ENCODE measurements at regions not wholly inside any gene's neighbourhood (a gene's known extent, or its start where the extent isn't known, plus 50 kb on each side); places are given as distances from the start of the nearest gene placed in this dataset.

DNA sequence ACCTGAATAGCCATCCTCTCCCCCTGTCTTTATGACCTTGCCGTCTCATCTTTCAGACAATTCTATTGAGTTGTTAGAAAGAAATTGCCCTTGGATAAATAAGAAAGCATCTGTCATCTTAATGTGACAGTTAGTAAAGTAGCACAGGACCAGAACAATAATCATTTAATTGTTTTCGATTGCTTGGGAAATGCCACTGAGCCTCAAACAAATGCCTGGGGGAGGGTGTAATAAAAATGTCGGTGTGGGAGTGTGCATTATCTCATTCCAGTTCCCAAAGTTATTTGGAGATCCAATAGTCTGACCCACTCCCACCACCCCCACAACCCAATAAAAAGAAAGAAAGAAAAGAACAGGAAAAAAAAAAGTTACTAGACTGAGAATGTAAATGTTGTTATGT is 509.3 kb upstream of the LRRC7 start:
- H4K20me1 ChIP-seq (ENCODE audit: insufficient read depth, low read length), result no peaks in the 10 kb centered on the region
- H3K4me1 ChIP-seq (ENCODE audit: insufficient read depth, low read length, severe bottlenecking), result no peaks in the 10 kb centered on the region
- H3K36me3 ChIP-seq (ENCODE audit: insufficient read depth, low read length), result no peaks in the 10 kb centered on the region
- no peak overlapping the region for H3K27ac ChIP-seq (ENCODE audit: low read depth, low read length, poor library complexity, severe bottlenecking)
- H2AFZ ChIP-seq (ENCODE audit: low read length), result no peak overlapping the region
- no peaks in the 10 kb centered on the region for H3K79me2 ChIP-seq (ENCODE audit: insufficient read depth, low read length)
- H3F3A ChIP-seq (ENCODE audit: insufficient read depth, low read length), result no peaks in the 10 kb centered on the region
- no peak overlapping the region for H3K4me3 ChIP-seq (ENCODE audit: low read depth, low read length, poor library complexity, severe bottlenecking)
- TF ChIP-seq EZH2 (IDR thresholded peaks at IDR 0.05; ENCODE audit: borderline replicate concordance, low read length) (no peak), CTCF (IDR thresholded peaks at IDR 0.05; ENCODE audit: low read length) (no peak)
- H3K4me2 ChIP-seq (ENCODE audit: low read length), result no peak overlapping the region
- no peak overlapping the region for H3K9ac ChIP-seq (ENCODE audit: low read length)
- H3K9me3 ChIP-seq (ENCODE audit: low read length), result no peaks in the 10 kb centered on the region
- H3K9me2 ChIP-seq (ENCODE audit: low read depth, low read length), result no peaks in the 10 kb centered on the region
- H3K27me3 ChIP-seq (ENCODE audit: insufficient read depth, low read length), result no peaks in the 10 kb centered on the region

- Histone ChIP-seq H3K27me3 (ENCODE audit: insufficient read depth, low read length) (no peaks in the 10 kb centered on the region), H3F3A (ENCODE audit: insufficient read depth, low read length) (no peaks in the 10 kb centered on the region), H4K20me1 (ENCODE audit: insufficient read depth, low read length) (no peaks in the 10 kb centered on the region), H3K9me2 (ENCODE audit: low read depth, low read length) (no peaks in the 10 kb centered on the region), H2AFZ (ENCODE audit: low read length) (no peak overlapping the region), H3K4me1 (ENCODE audit: insufficient read depth, low read length, severe bottlenecking) (no peaks in the 10 kb centered on the region), H3K36me3 (ENCODE audit: insufficient read depth, low read length) (no peaks in the 10 kb centered on the region), H3K4me2 (ENCODE audit: low read length) (no peak overlapping the region), H3K9me3 (ENCODE audit: low read length) (no peaks in the 10 kb centered on the region), H3K27ac (ENCODE audit: low read depth, low read length, poor library complexity, severe bottlenecking) (no peak overlapping the region), H3K79me2 (ENCODE audit: insufficient read depth, low read length) (no peaks in the 10 kb centered on the region), H3K9ac (ENCODE audit: low read length) (no peak overlapping the region), H3K4me3 (ENCODE audit: low read depth, low read length, poor library complexity, severe bottlenecking) (no peak overlapping the region)
- TF ChIP-seq EZH2 (IDR thresholded peaks at IDR 0.05; ENCODE audit: borderline replicate concordance, low read length) (no peak), CTCF (IDR thresholded peaks at IDR 0.05; ENCODE audit: low read length) (no peak)
Measured at GRCh38 chr1:69070660-69071373, 496.9 kb upstream of the LRRC7 start.

GRCh38 chr1:69073176-69073575 is 494.5 kb upstream of the LRRC7 start:
- no peaks in the 10 kb centered on the region for H4K20me1 ChIP-seq (ENCODE audit: insufficient read depth, low read length)
- no peaks in the 10 kb centered on the region for H3K9me2 ChIP-seq (ENCODE audit: low read depth, low read length)
- no peak overlapping the region for H3K9ac ChIP-seq (ENCODE audit: low read length)
- no peak overlapping the region for H3K4me3 ChIP-seq (ENCODE audit: low read depth, low read length, poor library complexity, severe bottlenecking)
- no peaks in the 10 kb centered on the region for H3K36me3 ChIP-seq (ENCODE audit: insufficient read depth, low read length)
- H2AFZ ChIP-seq (ENCODE audit: low read length), result no peak overlapping the region
- H3K9me3 ChIP-seq (ENCODE audit: low read length), result no peaks in the 10 kb centered on the region
- TF ChIP-seq EZH2 (IDR thresholded peaks at IDR 0.05; ENCODE audit: borderline replicate concordance, low read length), result no peak
- TF ChIP-seq CTCF (IDR thresholded peaks at IDR 0.05; ENCODE audit: low read length), result peak; percentile 8; the same call in 1 of the 2 replicates
- H3K27ac ChIP-seq (ENCODE audit: low read depth, low read length, poor library complexity, severe bottlenecking), result no peak overlapping the region
- H3K27me3 ChIP-seq (ENCODE audit: insufficient read depth, low read length), result no peaks in the 10 kb centered on the region
- H3K4me1 ChIP-seq (ENCODE audit: insufficient read depth, low read length, severe bottlenecking), result no peaks in the 10 kb centered on the region
- no peak overlapping the region for H3K4me2 ChIP-seq (ENCODE audit: low read length)
- H3F3A ChIP-seq (ENCODE audit: insufficient read depth, low read length), result no peaks in the 10 kb centered on the region
- H3K79me2 ChIP-seq (ENCODE audit: insufficient read depth, low read length), result no peaks in the 10 kb centered on the region
